ENCODE measurements at regions not wholly inside any gene's neighbourhood (a gene's known extent, or its start where the extent isn't known, plus 50 kb on each side); places are given as distances from the start of the nearest gene placed in this dataset.
A peak's percentile ranks its signal among the peaks of the same experiment; 100 is the strongest.

DNA sequence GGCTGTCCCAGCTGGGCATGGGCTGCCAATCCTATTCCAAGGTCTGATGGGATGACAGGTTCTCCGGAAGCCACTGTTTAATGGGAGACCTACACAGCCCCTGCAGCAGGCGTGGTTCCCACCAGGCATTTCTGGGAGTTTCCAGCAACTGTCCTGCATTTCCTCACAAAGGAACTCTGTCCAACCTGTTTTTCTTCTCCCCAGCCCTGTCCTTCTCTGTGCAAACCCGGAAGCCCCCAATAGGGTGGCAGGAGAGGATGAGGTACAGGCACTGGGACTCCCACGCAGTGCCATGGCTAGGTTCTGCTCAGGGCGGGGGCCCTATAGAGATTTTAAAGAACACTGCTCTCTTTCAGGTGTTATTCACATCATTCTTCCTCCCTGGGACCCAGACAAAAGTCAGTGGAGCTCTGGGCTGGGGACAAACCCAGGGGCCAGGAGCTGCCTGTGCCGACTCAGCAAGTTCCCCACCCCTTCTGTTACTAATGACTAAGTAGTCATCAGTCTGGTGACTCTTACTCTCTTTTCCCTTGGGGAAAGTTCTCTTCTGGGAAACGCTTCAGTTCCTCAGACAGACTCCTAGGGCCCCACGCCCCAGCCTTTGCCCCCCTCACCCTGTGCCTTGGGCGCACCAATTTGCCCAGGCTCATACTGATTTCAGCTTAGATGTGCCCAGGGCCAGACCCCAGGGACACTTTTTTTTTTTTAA is 97.7 kb downstream of the CD47 start:
- DNase-seq: no peak

GRCh38 chr3:107990926-107991325 is 99.9 kb downstream of the CD47 start:
- DNase-seq: no peak

DNA sequence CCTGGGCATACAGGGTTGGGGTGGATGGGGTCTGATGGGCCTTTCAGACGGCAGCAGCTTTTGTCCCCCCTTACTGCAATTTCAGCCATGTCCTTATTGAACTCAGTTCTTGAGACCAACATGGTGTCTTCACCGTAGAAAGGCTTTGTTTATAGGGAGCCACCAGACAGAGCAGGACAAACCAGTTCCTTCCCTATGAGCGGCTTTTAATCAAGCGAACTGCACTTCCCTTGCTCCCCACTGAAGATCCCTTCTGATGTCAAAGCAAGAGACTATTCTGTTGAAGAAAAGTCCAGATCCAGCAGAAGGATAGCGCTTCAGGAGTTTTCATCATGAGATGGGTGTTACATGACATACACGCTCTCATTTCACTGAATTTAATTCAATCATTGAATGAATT is 100.4 kb downstream of the CD47 start:
- no peak for DNase-seq

GRCh38 chr3:107989661-107990060 is 101.2 kb downstream of the CD47 start:
- no peak for DNase-seq

DNA sequence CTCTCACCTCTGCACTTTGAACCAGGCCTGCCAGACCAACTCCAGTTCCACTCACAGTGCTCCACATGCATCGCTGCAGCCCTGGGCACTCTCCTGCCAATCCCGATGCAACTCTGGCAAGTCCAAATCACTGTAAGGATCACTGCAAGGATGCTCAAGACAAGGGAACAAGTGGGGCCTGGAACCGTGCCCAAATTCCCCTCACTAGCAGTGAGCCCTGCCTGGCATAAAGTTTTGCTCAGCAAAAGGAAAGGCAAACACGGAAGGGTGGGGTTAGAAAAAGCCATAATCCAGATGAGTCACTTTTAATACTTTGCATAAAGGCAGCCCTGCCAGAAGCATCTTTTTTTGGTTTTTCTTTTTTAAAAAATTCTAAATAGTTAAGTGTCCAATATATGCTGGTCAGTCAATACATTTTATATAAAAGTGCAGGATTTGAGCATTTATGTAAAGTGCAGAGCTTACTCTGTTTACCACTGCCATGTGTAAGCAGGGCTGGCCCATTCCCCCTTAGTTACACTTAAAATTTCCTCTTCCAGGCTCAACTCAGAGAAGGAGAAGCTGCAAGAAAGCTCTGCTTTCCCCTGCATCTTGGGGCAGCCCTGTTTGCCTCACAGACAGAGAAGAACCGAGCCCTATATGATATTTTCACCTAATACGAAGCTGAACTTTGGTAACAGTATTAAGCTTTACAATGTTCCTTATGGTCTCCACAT is 102.2 kb downstream of the CD47 start:
- DNase-seq: no peak

- peak; percentile 68 for DNase-seq
Measured at GRCh38 chr3:107987036-107987939, 103.5 kb downstream of the CD47 start.

DNA sequence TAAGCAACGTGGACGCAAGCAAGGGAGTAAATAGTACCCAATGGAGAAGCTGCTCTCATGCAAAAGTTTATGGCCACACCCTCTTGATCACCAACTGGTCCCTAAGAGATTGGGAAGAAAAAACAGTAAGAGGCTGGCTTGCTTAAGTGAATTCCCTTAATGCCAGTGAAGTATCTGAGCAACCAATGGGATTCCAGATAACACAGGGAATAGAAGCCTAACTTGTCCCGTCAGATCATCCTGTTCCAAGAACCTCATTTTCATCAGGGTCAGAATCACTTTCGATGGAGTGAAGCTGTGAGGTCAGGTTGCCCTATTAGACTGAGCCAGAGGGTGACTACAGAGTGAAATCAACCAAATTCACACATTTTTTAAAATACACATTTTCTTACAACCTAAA is 104.3 kb downstream of the CD47 start:
- DNase-seq: no peak

DNA sequence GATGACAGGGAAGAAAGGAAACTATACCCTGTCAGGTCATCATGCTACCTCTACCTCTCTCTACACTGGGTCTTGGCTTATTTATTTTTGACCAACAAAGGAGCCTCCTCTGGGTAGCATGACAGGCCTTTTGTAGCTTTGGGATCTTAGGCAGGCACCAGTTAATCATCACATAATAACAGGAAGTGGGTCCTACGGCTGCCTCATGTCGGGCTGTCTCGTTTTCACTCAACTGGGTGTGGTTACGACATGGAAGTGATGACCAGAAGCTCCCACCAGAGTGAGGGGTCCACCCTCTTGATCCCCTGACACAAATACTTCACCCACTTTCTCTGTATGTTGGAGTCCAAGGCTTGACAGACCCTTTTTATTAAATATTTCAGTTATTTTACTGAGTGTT is 105.3 kb downstream of the CD47 start:
- no peak for DNase-seq

DNA sequence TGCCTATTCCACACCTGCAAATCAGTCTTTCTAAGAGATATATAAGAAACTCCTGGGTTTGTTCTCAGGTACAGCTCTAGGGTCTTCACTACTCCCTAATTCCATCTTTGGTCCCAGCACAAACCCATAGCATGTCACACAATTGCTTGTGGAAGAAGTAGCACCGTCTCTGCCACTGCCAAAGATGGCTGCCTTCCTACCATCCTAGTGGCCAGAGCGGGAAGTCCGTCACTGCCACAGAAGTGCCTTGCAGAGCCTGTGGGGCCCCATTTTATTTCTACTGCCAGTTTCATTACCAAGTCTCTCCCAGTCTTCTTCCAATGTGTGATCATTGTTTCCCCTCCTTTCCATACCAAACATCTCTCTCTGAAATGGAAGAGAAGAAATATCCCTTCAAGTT is 107.6 kb downstream of the CD47 start:
- DNase-seq: no peak

- no peak for DNase-seq
Measured at GRCh38 chr3:107982165-107982564, 108.7 kb downstream of the CD47 start.

- DNase-seq: peak; percentile 58
Measured at GRCh38 chr3:107981471-107982111, 109.2 kb downstream of the CD47 start.

GRCh38 chr3:107979538-107979937 is 111.3 kb downstream of the CD47 start:
- DNase-seq: no peak

- peak; percentile 18 for DNase-seq
Measured at GRCh38 chr3:107978131-107979055, 112.4 kb downstream of the CD47 start.

DNA sequence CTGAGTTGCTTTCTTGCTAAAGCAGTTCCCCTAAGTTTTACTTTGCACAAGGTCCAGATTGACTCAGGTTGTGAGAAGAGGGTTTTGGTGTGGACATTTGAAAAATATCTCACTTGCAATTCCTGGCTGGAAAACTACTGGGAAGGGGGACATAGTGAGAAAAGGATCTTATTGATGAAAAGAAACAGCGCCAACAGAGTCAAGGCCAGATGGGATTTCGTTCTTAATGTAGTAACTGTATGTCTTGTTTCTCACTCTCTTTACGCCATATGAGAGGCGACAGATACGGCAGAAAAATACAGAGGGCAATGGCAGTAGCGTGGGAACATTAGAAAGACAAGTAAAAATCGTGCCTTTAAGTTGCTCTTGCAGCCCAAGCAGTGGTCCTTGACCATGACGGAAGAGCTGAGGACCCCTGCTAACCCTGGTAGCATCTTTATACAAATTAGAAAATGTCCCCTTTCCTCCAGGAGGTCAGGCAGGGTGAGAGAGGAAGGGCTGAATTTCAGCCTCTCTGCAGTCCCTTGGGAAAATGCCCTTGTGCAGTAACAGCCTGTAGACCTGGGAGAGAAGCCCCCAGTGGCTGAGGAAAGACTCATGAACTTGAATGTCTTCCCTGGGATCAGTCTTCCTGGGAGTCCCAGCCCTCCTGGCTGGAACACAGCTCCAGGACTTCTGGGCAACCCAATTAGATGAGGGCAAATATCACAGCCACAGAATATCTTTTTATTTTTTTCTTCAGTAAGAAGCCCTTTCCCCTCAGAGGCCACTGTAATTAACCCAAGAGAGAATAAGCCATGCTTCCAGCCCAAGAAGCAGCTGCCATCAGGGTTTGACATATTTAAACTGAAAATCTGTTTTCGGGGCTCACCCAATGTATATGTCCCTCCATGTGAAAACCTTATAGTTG is 113.4 kb downstream of the CD47 start:
- DNase-seq: no peak

- no peak for DNase-seq
Measured at GRCh38 chr3:107976202-107976800, 114.5 kb downstream of the CD47 start.

DNA sequence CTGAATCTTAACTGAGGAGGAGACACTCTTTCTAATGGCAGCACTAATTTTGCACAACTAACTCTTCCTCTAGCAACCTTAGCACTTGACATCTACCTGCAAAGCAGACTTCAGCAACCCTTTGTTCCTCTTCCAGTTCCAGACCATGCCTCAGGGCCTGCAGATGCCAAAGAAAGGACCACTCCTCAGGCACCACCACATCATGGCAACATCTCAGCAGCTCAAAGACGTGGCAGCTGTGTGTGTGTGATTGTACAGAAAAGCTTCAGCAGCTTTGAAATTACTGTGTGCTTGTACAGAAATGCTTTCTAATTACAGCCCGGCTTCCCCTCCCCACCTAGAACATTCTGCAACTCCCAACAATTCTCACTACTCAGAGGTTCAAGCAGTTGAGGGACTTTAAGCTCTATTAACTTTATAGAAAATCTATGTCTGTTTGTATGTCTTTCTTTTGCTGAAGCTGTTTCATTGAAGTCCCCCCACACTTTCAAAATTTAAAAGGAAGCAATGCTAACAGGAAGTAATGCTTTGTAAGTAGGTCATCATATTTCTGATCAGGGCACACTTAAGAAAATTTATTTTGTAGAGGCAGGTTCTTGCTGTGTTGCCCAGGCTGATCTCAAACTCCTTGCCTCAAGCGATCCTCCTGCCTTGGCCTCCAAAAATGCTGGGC is 115.2 kb downstream of the CD47 start:
- DNase-seq: no peak

DNA sequence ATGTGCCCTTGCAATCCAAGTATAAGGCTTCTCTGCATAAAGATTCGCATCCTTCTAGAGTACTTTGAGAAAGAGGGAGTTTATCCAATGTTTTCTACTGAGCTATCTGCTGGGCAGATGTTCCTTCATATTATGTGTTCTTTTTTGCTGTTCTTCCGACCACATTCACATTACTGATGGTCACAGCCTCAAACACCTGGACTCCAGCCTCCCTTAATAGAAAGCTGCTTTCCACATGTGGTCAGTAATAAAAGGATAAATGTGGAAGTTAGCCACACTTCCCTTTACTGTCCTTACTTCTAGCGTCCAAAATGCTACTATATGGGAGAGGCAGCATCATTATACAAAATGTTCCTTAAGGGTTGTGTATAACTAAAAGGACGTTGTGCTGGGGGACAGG is 116.9 kb downstream of the CD47 start:
- no peak for DNase-seq

- DNase-seq: no peak
Measured at GRCh38 chr3:107973152-107973551, 117.7 kb downstream of the CD47 start.

DNA sequence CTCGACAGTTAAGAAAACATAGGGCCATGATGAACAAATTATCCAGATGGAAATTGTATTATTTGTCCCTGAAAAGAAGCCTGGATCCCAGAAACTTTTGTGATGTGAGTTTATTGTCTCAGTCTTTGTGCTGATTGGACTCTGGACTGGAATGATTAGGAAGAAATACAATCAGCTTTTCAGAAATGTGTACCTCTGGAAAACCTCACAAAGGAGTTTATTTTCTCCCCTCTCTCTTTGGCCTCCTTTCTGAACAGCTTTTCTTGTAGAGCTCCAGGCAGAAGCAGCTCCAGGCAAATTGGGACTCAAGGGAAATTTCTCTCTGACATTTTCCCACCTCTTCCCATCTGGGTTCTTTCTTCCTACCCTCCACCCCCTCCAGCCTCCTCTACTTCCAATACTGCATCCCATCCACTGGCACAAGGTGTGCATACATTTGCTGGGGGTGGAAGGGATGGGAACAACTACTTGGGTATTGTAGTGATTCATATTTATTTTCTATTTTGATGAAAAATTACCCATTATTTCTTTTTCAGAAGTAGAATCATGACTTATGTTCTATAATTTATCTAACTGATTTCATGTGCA is 119.7 kb downstream of the CD47 start:
- no peak for DNase-seq

Data from NCI-H446 treated with DMSO at 0.1 percent for 48 hours (cell line).